ENCODE measurements at regions not wholly inside any gene's neighbourhood (a gene's known extent, or its start where the extent isn't known, plus 50 kb on each side); places are given as distances from the start of the nearest gene placed in this dataset.

DNA sequence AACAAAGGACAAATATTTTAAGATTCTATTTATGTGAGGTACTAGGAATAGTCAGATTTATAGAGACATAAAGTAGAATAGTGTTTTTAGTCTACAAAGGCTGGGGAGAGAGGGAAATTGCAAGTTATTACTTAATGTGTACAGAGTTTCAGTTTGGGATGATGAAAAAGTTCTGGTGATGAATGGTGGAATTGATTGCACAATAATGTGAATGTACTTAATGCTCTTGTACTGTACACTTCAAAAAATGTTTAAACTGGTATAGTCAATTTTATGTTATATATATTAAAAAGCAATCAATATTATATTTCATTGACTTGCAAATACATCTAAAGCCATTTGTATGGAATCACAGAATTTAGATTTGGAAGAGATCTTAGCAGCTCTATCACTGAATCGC, 213.4 kb downstream of the PPP1R3A start:
- H3K27ac ChIP-seq (ENCODE audit: low read depth, low read length) = no peak overlapping the region
- H3K36me3 ChIP-seq (ENCODE audit: insufficient read depth, low read length) = no peaks in the 10 kb centered on the region
- H3K9me3 ChIP-seq (ENCODE audit: insufficient read depth, low read depth, low read length) = no peaks in the 10 kb centered on the region
- no peaks in the 10 kb centered on the region for H3K27me3 ChIP-seq (ENCODE audit: insufficient read depth, low read length)
- no peaks in the 10 kb centered on the region for H3K4me1 ChIP-seq (ENCODE audit: insufficient read depth, low read length)
- WGBS = 86% methylated on average over 1 of the region's 1 CpG
- H3K9ac ChIP-seq (ENCODE audit: low read depth, low read length) = no peak overlapping the region
- no peak overlapping the region for H3K4me3 ChIP-seq (ENCODE audit: low read length)

GRCh38 chr7:113698556-113699220, 220.1 kb downstream of the PPP1R3A start:
- H3K9ac ChIP-seq (ENCODE audit: low read depth, low read length) = no peak overlapping the region
- no peak overlapping the region for H3K27ac ChIP-seq (ENCODE audit: low read depth, low read length)
- H3K4me1 ChIP-seq (ENCODE audit: insufficient read depth, low read length) = no peaks in the 10 kb centered on the region
- no peak overlapping the region for H3K4me3 ChIP-seq (ENCODE audit: low read length)
- 73% methylated on average over 3 of the region's 6 CpGs for WGBS
- H3K27me3 ChIP-seq (ENCODE audit: insufficient read depth, low read length) = no peaks in the 10 kb centered on the region
- no peaks in the 10 kb centered on the region for H3K9me3 ChIP-seq (ENCODE audit: insufficient read depth, low read depth, low read length)
- H3K36me3 ChIP-seq (ENCODE audit: insufficient read depth, low read length) = no peaks in the 10 kb centered on the region

GRCh38 chr7:113694149-113694548, 224.7 kb downstream of the PPP1R3A start:
- no peak overlapping the region for H3K27ac ChIP-seq (ENCODE audit: low read depth, low read length)
- 90% methylated on average over 1 of the region's 1 CpG for WGBS
- H3K9ac ChIP-seq (ENCODE audit: low read depth, low read length) = no peak overlapping the region
- no peak overlapping the region for H3K4me3 ChIP-seq (ENCODE audit: low read length)
- no peaks in the 10 kb centered on the region for H3K36me3 ChIP-seq (ENCODE audit: insufficient read depth, low read length)
- 0 out of 2 replicates have a peak, but pooled peaks cover 1% of the 10 kb centered on the region for H3K9me3 ChIP-seq (ENCODE audit: insufficient read depth, low read depth, low read length)
- no peaks in the 10 kb centered on the region for H3K27me3 ChIP-seq (ENCODE audit: insufficient read depth, low read length)
- no peaks in the 10 kb centered on the region for H3K4me1 ChIP-seq (ENCODE audit: insufficient read depth, low read length)

DNA sequence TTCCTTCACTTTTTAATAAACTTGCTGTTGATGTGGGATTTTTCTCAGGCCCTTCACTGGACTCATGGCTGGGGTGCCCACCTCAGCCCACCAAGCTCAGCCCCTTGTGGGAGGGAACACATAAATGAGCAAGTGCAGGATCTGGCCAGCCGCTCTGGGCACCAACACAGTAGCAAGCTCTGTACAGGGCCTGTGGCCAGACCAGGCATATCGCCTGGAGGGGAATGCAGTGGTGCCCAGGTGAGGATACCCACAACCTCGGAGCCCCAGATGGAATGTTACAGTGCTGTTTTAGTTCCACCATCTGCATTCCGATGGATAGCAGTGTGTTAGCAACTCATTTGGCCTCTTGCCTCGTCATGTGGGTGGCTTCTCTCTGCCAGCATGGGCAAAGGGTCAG, 234.6 kb downstream of the PPP1R3A start:
- Histone ChIP-seq H3K27ac (ENCODE audit: low read depth, low read length) (no peak overlapping the region), H3K36me3 (ENCODE audit: insufficient read depth, low read length) (no peaks in the 10 kb centered on the region), H3K9me3 (ENCODE audit: insufficient read depth, low read depth, low read length) (peaks cover 52% of the 10 kb centered on the region), H3K27me3 (ENCODE audit: insufficient read depth, low read length) (no peaks in the 10 kb centered on the region), H3K9ac (ENCODE audit: low read depth, low read length) (no peak overlapping the region), H3K4me3 (ENCODE audit: low read length) (no peak overlapping the region), H3K4me1 (ENCODE audit: insufficient read depth, low read length) (no peaks in the 10 kb centered on the region)
- WGBS = 84% methylated on average over 5 of the region's 5 CpGs

DNA sequence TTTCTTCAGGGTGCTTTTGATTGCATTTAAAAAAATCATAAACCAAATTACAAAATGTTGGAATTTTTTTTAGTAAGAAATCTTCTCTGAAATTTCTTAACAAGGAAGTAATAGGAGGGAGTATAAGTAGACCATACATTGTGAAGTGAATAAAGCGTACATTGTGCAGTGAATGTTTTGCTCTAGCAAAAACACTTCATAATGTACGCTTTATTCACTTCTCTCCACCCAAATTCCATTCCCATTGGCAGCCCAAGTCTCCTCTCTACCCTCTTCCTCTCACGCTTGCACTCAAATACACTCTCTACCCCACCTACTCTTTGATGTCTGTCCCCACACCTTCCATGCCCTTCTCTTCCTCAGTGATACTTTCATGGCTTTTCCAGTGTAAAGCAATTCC, 241.0 kb downstream of the PPP1R3A start:
- Histone ChIP-seq H3K9ac (ENCODE audit: low read depth, low read length) (no peak overlapping the region), H3K36me3 (ENCODE audit: insufficient read depth, low read length) (no peaks in the 10 kb centered on the region)
- WGBS = 83% methylated on average over 3 of the region's 3 CpGs

DNA sequence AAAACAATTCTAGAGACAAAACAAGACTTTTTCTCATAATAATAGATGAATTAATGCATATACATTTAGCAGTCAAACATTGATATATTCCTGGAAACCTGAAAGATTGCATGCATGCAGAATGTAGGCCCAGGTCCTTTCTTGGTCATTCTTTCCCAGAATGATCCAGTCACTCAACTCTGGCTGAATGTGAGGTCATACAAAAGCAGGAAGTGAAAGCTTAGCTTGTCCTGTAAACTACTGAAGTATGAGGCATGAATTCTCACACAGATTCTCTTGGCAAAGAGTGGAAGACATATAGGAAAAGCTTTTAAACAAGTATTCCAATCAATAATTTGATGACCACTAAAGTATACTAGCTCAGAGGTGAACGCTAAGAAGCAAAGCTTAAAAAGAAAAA, 253.9 kb downstream of the PPP1R3A start:
- WGBS = no CpG with 5 or more reads among the region's 1 CpG
- H3K36me3 ChIP-seq (ENCODE audit: insufficient read depth, low read length) = no peaks in the 10 kb centered on the region
- H3K4me3 ChIP-seq (ENCODE audit: low read length) = no peak overlapping the region
- H3K27me3 ChIP-seq (ENCODE audit: insufficient read depth, low read length) = no peaks in the 10 kb centered on the region
- no peak overlapping the region for H3K9ac ChIP-seq (ENCODE audit: low read depth, low read length)
- H3K27ac ChIP-seq (ENCODE audit: low read depth, low read length) = no peak overlapping the region
- no peaks in the 10 kb centered on the region for H3K4me1 ChIP-seq (ENCODE audit: insufficient read depth, low read length)
- H3K9me3 ChIP-seq (ENCODE audit: insufficient read depth, low read depth, low read length) = peaks cover 57% of the 10 kb centered on the region

More for the DNA sequence above, 241.0 kb downstream of the PPP1R3A start:
- Histone ChIP-seq H3K4me3 (ENCODE audit: low read length) (no peak overlapping the region), H3K4me1 (ENCODE audit: insufficient read depth, low read length) (no peaks in the 10 kb centered on the region), H3K27me3 (ENCODE audit: insufficient read depth, low read length) (no peaks in the 10 kb centered on the region), H3K9me3 (ENCODE audit: insufficient read depth, low read depth, low read length) (peaks cover 46% of the 10 kb centered on the region), H3K27ac (ENCODE audit: low read depth, low read length) (no peak overlapping the region)

GRCh38 chr7:113659416-113659815, 259.4 kb downstream of the PPP1R3A start:
- Histone ChIP-seq H3K4me3 (ENCODE audit: low read length) (no peak overlapping the region), H3K27me3 (ENCODE audit: insufficient read depth, low read length) (no peaks in the 10 kb centered on the region), H3K4me1 (ENCODE audit: insufficient read depth, low read length) (no peaks in the 10 kb centered on the region), H3K9ac (ENCODE audit: low read depth, low read length) (no peak overlapping the region), H3K27ac (ENCODE audit: low read depth, low read length) (no peak overlapping the region), H3K9me3 (ENCODE audit: insufficient read depth, low read depth, low read length) (peaks cover 42% of the 10 kb centered on the region), H3K36me3 (ENCODE audit: insufficient read depth, low read length) (no peaks in the 10 kb centered on the region)

GRCh38 chr7:113657603-113658002, 261.2 kb downstream of the PPP1R3A start:
- Histone ChIP-seq H3K4me1 (ENCODE audit: insufficient read depth, low read length) (no peaks in the 10 kb centered on the region), H3K27ac (ENCODE audit: low read depth, low read length) (no peak overlapping the region), H3K9me3 (ENCODE audit: insufficient read depth, low read depth, low read length) (peaks cover 28% of the 10 kb centered on the region; the same call in 1 of the 2 replicates), H3K27me3 (ENCODE audit: insufficient read depth, low read length) (no peaks in the 10 kb centered on the region), H3K4me3 (ENCODE audit: low read length) (no peak overlapping the region), H3K36me3 (ENCODE audit: insufficient read depth, low read length) (no peaks in the 10 kb centered on the region), H3K9ac (ENCODE audit: low read depth, low read length) (no peak overlapping the region)
- WGBS = 100% methylated on average over 1 of the region's 1 CpG

- no peak overlapping the region for H3K27ac ChIP-seq (ENCODE audit: low read depth, low read length)
- H3K9me3 ChIP-seq (ENCODE audit: insufficient read depth, low read depth, low read length) = peaks cover 36% of the 10 kb centered on the region; the same call in 1 of the 2 replicates
- H3K4me1 ChIP-seq (ENCODE audit: insufficient read depth, low read length) = no peaks in the 10 kb centered on the region
- H3K36me3 ChIP-seq (ENCODE audit: insufficient read depth, low read length) = no peaks in the 10 kb centered on the region
- 100% methylated on average over 1 of the region's 1 CpG for WGBS
- H3K27me3 ChIP-seq (ENCODE audit: insufficient read depth, low read length) = no peaks in the 10 kb centered on the region
- H3K9ac ChIP-seq (ENCODE audit: low read depth, low read length) = no peak overlapping the region
- H3K4me3 ChIP-seq (ENCODE audit: low read length) = no peak overlapping the region
These were observed 266.3 kb downstream of the PPP1R3A start for GRCh38 chr7:113652501-113652900.

GRCh38 chr7:113649556-113649955, 269.3 kb downstream of the PPP1R3A start:
- H3K4me3 ChIP-seq (ENCODE audit: low read length) = no peak overlapping the region
- H3K4me1 ChIP-seq (ENCODE audit: insufficient read depth, low read length) = no peaks in the 10 kb centered on the region
- no CpG with 5 or more reads among the region's 1 CpG for WGBS
- H3K27ac ChIP-seq (ENCODE audit: low read depth, low read length) = no peak overlapping the region
- H3K9me3 ChIP-seq (ENCODE audit: insufficient read depth, low read depth, low read length) = peaks cover 40% of the 10 kb centered on the region
- H3K36me3 ChIP-seq (ENCODE audit: insufficient read depth, low read length) = no peaks in the 10 kb centered on the region
- no peak overlapping the region for H3K9ac ChIP-seq (ENCODE audit: low read depth, low read length)
- no peaks in the 10 kb centered on the region for H3K27me3 ChIP-seq (ENCODE audit: insufficient read depth, low read length)

DNA sequence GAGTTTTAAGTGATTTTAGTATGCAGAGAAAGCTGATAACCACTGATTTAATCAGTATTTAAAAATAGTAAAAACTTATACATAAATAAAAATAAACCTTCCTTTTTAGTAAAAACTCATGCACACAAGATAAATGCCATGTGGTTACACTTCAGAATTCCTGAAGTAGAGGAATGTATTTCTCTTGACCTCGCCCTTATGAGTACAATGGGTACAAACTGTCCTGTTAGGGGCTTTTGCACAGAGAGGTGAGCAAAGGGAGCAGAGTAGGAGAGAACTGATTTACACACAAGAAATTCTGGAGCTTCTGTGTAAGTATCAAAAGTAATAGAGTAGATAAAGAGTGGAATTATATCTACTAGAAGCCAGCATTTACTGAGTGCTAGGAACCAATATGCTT, 279.6 kb downstream of the PPP1R3A start:
- Histone ChIP-seq H3K36me3 (ENCODE audit: insufficient read depth, low read length) (no peaks in the 10 kb centered on the region), H3K4me3 (ENCODE audit: low read length) (no peak overlapping the region), H3K27me3 (ENCODE audit: insufficient read depth, low read length) (no peaks in the 10 kb centered on the region), H3K4me1 (ENCODE audit: insufficient read depth, low read length) (no peaks in the 10 kb centered on the region), H3K9me3 (ENCODE audit: insufficient read depth, low read depth, low read length) (peaks cover 60% of the 10 kb centered on the region), H3K9ac (ENCODE audit: low read depth, low read length) (no peak overlapping the region), H3K27ac (ENCODE audit: low read depth, low read length) (no peak overlapping the region)
- 67% methylated on average over 1 of the region's 1 CpG for WGBS
